ENCODE measurements at regions not wholly inside any gene's neighbourhood (a gene's known extent, or its start where the extent isn't known, plus 50 kb on each side); places are given as distances from the start of the nearest gene placed in this dataset.

- Histone ChIP-seq H3K9me2 (replicated peaks; ENCODE audit: insufficient read depth, low read length) (no peaks in the 10 kb centered on the region; the same call in 1 of the 2 replicates), H3K4me2 (ENCODE audit: low read depth, low read length) (no peak overlapping the region), H3F3A (ENCODE audit: insufficient read depth, low read length) (no peaks in the 10 kb centered on the region), H3K27me3 (replicated peaks; ENCODE audit: insufficient read depth, low read length) (no peaks in the 10 kb centered on the region), H3K4me1 (ENCODE audit: low read length) (no peaks in the 10 kb centered on the region), H3K27ac (ENCODE audit: low read length) (no peak overlapping the region), H2AFZ (ENCODE audit: low read length) (no peak overlapping the region), H3K79me2 (ENCODE audit: low read length) (no peaks in the 10 kb centered on the region), H3K4me3 (ENCODE audit: low read length) (no peak overlapping the region), H3K9me3 (replicated peaks; ENCODE audit: insufficient read depth, low read length) (no peaks in the 10 kb centered on the region), H3K9ac (ENCODE audit: low read length) (no peak overlapping the region), H3K36me3 (replicated peaks; ENCODE audit: insufficient read depth, low read length) (no peaks in the 10 kb centered on the region), H4K20me1 (ENCODE audit: insufficient read depth, low read length) (no peaks in the 10 kb centered on the region)
- no peak for TF ChIP-seq EZH2 (optimal IDR thresholded peaks at IDR 0.05; ENCODE audit: low read depth, low read length)
- TF ChIP-seq EZH2phosphoT487 (IDR thresholded peaks at IDR 0.05; ENCODE audit: low read length): no peak
- TF ChIP-seq CTCF (IDR thresholded peaks at IDR 0.05; ENCODE audit: low read length): no peak
- DNase-seq: no peak
These were observed 893.8 kb upstream of the POU3F3 start for GRCh38 chr2:103960129-103960513.

- no peaks in the 10 kb centered on the region for H3K9me3 ChIP-seq (replicated peaks; ENCODE audit: insufficient read depth, low read length)
- no peak overlapping the region for H3K4me3 ChIP-seq (ENCODE audit: low read length)
- no peak overlapping the region for H3K9ac ChIP-seq (ENCODE audit: low read length)
- no peaks in the 10 kb centered on the region for H4K20me1 ChIP-seq (ENCODE audit: insufficient read depth, low read length)
- H3F3A ChIP-seq (ENCODE audit: insufficient read depth, low read length): no peaks in the 10 kb centered on the region
- no peaks in the 10 kb centered on the region for H3K4me1 ChIP-seq (ENCODE audit: low read length)
- no peaks in the 10 kb centered on the region for H3K27me3 ChIP-seq (replicated peaks; ENCODE audit: insufficient read depth, low read length)
- no peak overlapping the region for H2AFZ ChIP-seq (ENCODE audit: low read length)
- H3K27ac ChIP-seq (ENCODE audit: low read length): no peak overlapping the region
- no peaks in the 10 kb centered on the region for H3K36me3 ChIP-seq (replicated peaks; ENCODE audit: insufficient read depth, low read length)
- H3K9me2 ChIP-seq (replicated peaks; ENCODE audit: insufficient read depth, low read length): no peaks in the 10 kb centered on the region; the same call in 1 of the 2 replicates
- DNase-seq: no peak
- H3K4me2 ChIP-seq (ENCODE audit: low read depth, low read length): no peak overlapping the region
- TF ChIP-seq CTCF (IDR thresholded peaks at IDR 0.05; ENCODE audit: low read length): no peak
- TF ChIP-seq EZH2 (optimal IDR thresholded peaks at IDR 0.05; ENCODE audit: low read depth, low read length): no peak
- no peak for TF ChIP-seq EZH2phosphoT487 (IDR thresholded peaks at IDR 0.05; ENCODE audit: low read length)
- H3K79me2 ChIP-seq (ENCODE audit: low read length): no peaks in the 10 kb centered on the region
These were observed 893.0 kb upstream of the POU3F3 start for GRCh38 chr2:103960951-103961350.

GRCh38 chr2:103961862-103962261, 892.1 kb upstream of the POU3F3 start:
- no peak for DNase-seq
- Histone ChIP-seq H2AFZ (ENCODE audit: low read length) (no peak overlapping the region), H3K27ac (ENCODE audit: low read length) (no peak overlapping the region), H4K20me1 (ENCODE audit: insufficient read depth, low read length) (no peaks in the 10 kb centered on the region), H3K4me1 (ENCODE audit: low read length) (no peaks in the 10 kb centered on the region), H3K36me3 (replicated peaks; ENCODE audit: insufficient read depth, low read length) (no peaks in the 10 kb centered on the region), H3K27me3 (replicated peaks; ENCODE audit: insufficient read depth, low read length) (no peaks in the 10 kb centered on the region), H3K9me3 (replicated peaks; ENCODE audit: insufficient read depth, low read length) (no peaks in the 10 kb centered on the region), H3K4me2 (ENCODE audit: low read depth, low read length) (no peak overlapping the region), H3K4me3 (ENCODE audit: low read length) (no peak overlapping the region), H3K9me2 (replicated peaks; ENCODE audit: insufficient read depth, low read length) (no peaks in the 10 kb centered on the region; the same call in 1 of the 2 replicates), H3F3A (ENCODE audit: insufficient read depth, low read length) (no peaks in the 10 kb centered on the region), H3K79me2 (ENCODE audit: low read length) (no peaks in the 10 kb centered on the region), H3K9ac (ENCODE audit: low read length) (no peak overlapping the region)
- TF ChIP-seq CTCF (IDR thresholded peaks at IDR 0.05; ENCODE audit: low read length) (no peak), EZH2phosphoT487 (IDR thresholded peaks at IDR 0.05; ENCODE audit: low read length) (no peak), EZH2 (optimal IDR thresholded peaks at IDR 0.05; ENCODE audit: low read depth, low read length) (no peak)

Data from MM.1S (cell line).